Naive B cell (primary cell): ENCODE measurements at regions not wholly inside any gene's neighbourhood (a gene's known extent, or its start where the extent isn't known, plus 50 kb on each side); places are given as distances from the start of the nearest gene placed in this dataset.

Experiments
- ATAC-seq, 2 donors: fragments of 150-1000 bp; cut with Tn5 transposase; 2 replicates each; pipeline ENCODE4 v1.10.0; 2021; ENCODE audit warnings: low read depth in 2 of 2, mild to moderate bottlenecking in 2 of 2, moderate library complexity in 2 of 2
- DNase-seq: peaks from one replicate; pipeline ENCODE4 v3.0.0; 2022
- H3K27ac Mint-ChIP-seq, 6 donors: one replicate each; pipeline ENCODE4 v1.8.0; 2020 to 2022; ENCODE audit warnings: mild to moderate bottlenecking in 6 of 6, mixed read lengths in 6 of 6, moderate library complexity in 5 of 6, inconsistent platforms in 2 of 6
- H3K27me3 Mint-ChIP-seq, 3 donors: one replicate each; pipeline ENCODE4 v1.8.0; 2021 to 2022; ENCODE audit warnings: mixed read lengths in 3 of 3, mild to moderate bottlenecking in 1 of 3
- H3K36me3 Mint-ChIP-seq, 2 donors: one replicate each; pipeline ENCODE4 v1.8.0; 2020 to 2022; ENCODE audit warnings: mixed read lengths in 2 of 2, inconsistent platforms in 1 of 2, mild to moderate bottlenecking in 1 of 2
- H3K4me1 Mint-ChIP-seq, 3 donors: one replicate each; pipeline ENCODE4 v1.8.0; 2020 to 2022; ENCODE audit warnings: mixed read lengths in 3 of 3, inconsistent platforms in 1 of 3, mild to moderate bottlenecking in 1 of 3, moderate library complexity in 1 of 3
- H3K4me3 Mint-ChIP-seq, 8 donors: one replicate each; pipeline ENCODE4 v1.8.0; 2020 to 2022; ENCODE audit warnings: mild to moderate bottlenecking in 8 of 8, mixed read lengths in 8 of 8, moderate library complexity in 8 of 8, inconsistent platforms in 2 of 8
- H3K9me3 Mint-ChIP-seq, 7 donors: one replicate each; pipeline ENCODE4 v1.8.0; 2020 to 2022; ENCODE audit warnings: mixed read lengths in 7 of 7, mild to moderate bottlenecking in 5 of 7, inconsistent platforms in 2 of 7, moderate library complexity in 1 of 7

GRCh38 chr4:8796096-8796495 lies 75.5 kb downstream of the HMX1 start:
- no peak overlapping the region for H3K27ac Mint-ChIP-seq

GRCh38 chr4:8795140-8795539 lies 76.5 kb downstream of the HMX1 start:
- Mint-ChIP-seq H3K36me3 (no peaks in the 10 kb centered on the region), H3K4me1 (no peaks in the 10 kb centered on the region), H3K4me3 (no peak overlapping the region), H3K9me3 (no peaks in the 10 kb centered on the region), H3K27ac (no peak overlapping the region), H3K27me3 (no peaks in the 10 kb centered on the region)
- ATAC-seq (no peak), DNase-seq (no peak)

More at GRCh38 chr4:8796096-8796495, 75.5 kb downstream of the HMX1 start:
- no peaks in the 10 kb centered on the region for H3K27me3 Mint-ChIP-seq
- no peaks in the 10 kb centered on the region for H3K4me1 Mint-ChIP-seq
- ATAC-seq (no peak), DNase-seq (no peak)
- no peaks in the 10 kb centered on the region for H3K36me3 Mint-ChIP-seq
- H3K9me3 Mint-ChIP-seq: no peaks in the 10 kb centered on the region
- H3K4me3 Mint-ChIP-seq: no peak overlapping the region

GRCh38 chr4:8794491-8794890 lies 77.1 kb downstream of the HMX1 start:
- no peaks in the 10 kb centered on the region for H3K36me3 Mint-ChIP-seq
- H3K4me1 Mint-ChIP-seq: no peaks in the 10 kb centered on the region
- H3K27me3 Mint-ChIP-seq: no peaks in the 10 kb centered on the region

GRCh38 chr4:8793571-8794160 lies 78.0 kb downstream of the HMX1 start:
- Mint-ChIP-seq H3K27me3 (no peaks in the 10 kb centered on the region), H3K27ac (no peak overlapping the region), H3K4me3 (no peak overlapping the region), H3K36me3 (no peaks in the 10 kb centered on the region), H3K4me1 (no peaks in the 10 kb centered on the region), H3K9me3 (no peaks in the 10 kb centered on the region)
- ATAC-seq (no peak), DNase-seq (no peak)

More at GRCh38 chr4:8794491-8794890, 77.1 kb downstream of the HMX1 start:
- no peaks in the 10 kb centered on the region for H3K9me3 Mint-ChIP-seq
- DNase-seq (no peak), ATAC-seq (no peak)
- H3K4me3 Mint-ChIP-seq: no peak overlapping the region
- H3K27ac Mint-ChIP-seq: no peak overlapping the region

GRCh38 chr4:8792491-8792890 lies 79.1 kb downstream of the HMX1 start:
- no peak overlapping the region for H3K4me3 Mint-ChIP-seq
- no peaks in the 10 kb centered on the region for H3K36me3 Mint-ChIP-seq
- no peaks in the 10 kb centered on the region for H3K4me1 Mint-ChIP-seq
- no peak for ATAC-seq
- no peak overlapping the region for H3K27ac Mint-ChIP-seq
- peaks cover 0 to 2% (median 0%) of the 10 kb centered on the region in 7 donors for H3K9me3 Mint-ChIP-seq
- DNase-seq: no peak
- no peaks in the 10 kb centered on the region for H3K27me3 Mint-ChIP-seq

- Mint-ChIP-seq H3K27me3 (peaks cover 0 to 8% (median 0%) of the 10 kb centered on the region in 3 donors), H3K36me3 (no peaks in the 10 kb centered on the region), H3K9me3 (peaks cover 0 to 2% (median 0%) of the 10 kb centered on the region in 7 donors), H3K4me3 (no peak overlapping the region), H3K4me1 (no peaks in the 10 kb centered on the region), H3K27ac (no peak overlapping the region)
- ATAC-seq (no peak), DNase-seq (no peak)
Observed at GRCh38 chr4:8791609-8792008, 80.0 kb downstream of the HMX1 start.

GRCh38 chr4:8790749-8791148 lies 80.9 kb downstream of the HMX1 start:
- H3K27me3 Mint-ChIP-seq: peaks cover 0 to 9% (median 0%) of the 10 kb centered on the region in 3 donors
- DNase-seq (no peak), ATAC-seq (no peak)
- no peak overlapping the region for H3K27ac Mint-ChIP-seq
- H3K36me3 Mint-ChIP-seq: no peaks in the 10 kb centered on the region
- no peak overlapping the region for H3K4me3 Mint-ChIP-seq
- H3K9me3 Mint-ChIP-seq: peaks cover 0 to 2% (median 0%) of the 10 kb centered on the region in 7 donors
- no peaks in the 10 kb centered on the region for H3K4me1 Mint-ChIP-seq

GRCh38 chr4:8788174-8788573 lies 83.5 kb downstream of the HMX1 start:
- Mint-ChIP-seq H3K36me3 (no peaks in the 10 kb centered on the region), H3K4me1 (no peaks in the 10 kb centered on the region), H3K9me3 (peaks cover 0 to 2% (median 0%) of the 10 kb centered on the region in 7 donors), H3K27me3 (peaks cover 0 to 9% (median 0%) of the 10 kb centered on the region in 3 donors), H3K4me3 (no peak overlapping the region), H3K27ac (no peak overlapping the region)
- no peak for DNase-seq
- ATAC-seq: no peak

- Mint-ChIP-seq H3K4me1 (no peaks in the 10 kb centered on the region), H3K27me3 (peaks cover 0 to 9% (median 0%) of the 10 kb centered on the region in 3 donors), H3K27ac (no peak overlapping the region), H3K9me3 (peaks cover 0 to 2% (median 0%) of the 10 kb centered on the region in 7 donors), H3K36me3 (no peaks in the 10 kb centered on the region), H3K4me3 (no peak overlapping the region)
- DNase-seq (no peak), ATAC-seq (no peak)
Observed at GRCh38 chr4:8786166-8786565, 85.5 kb downstream of the HMX1 start.

GRCh38 chr4:8785656-8786142 lies 85.9 kb downstream of the HMX1 start:
- peaks cover 0 to 2% (median 0%) of the 10 kb centered on the region in 7 donors for H3K9me3 Mint-ChIP-seq
- H3K27me3 Mint-ChIP-seq: peaks cover 0 to 9% (median 0%) of the 10 kb centered on the region in 3 donors
- ATAC-seq (no peak), DNase-seq (no peak)
- H3K36me3 Mint-ChIP-seq: no peaks in the 10 kb centered on the region
- H3K27ac Mint-ChIP-seq: no peak overlapping the region
- no peaks in the 10 kb centered on the region for H3K4me1 Mint-ChIP-seq
- H3K4me3 Mint-ChIP-seq: no peak overlapping the region

- Mint-ChIP-seq H3K4me1 (no peaks in the 10 kb centered on the region), H3K4me3 (no peak overlapping the region), H3K9me3 (peaks cover 0 to 2% (median 0%) of the 10 kb centered on the region in 7 donors), H3K36me3 (no peaks in the 10 kb centered on the region), H3K27me3 (peaks cover 0 to 9% (median 0%) of the 10 kb centered on the region in 3 donors), H3K27ac (no peak overlapping the region)
- ATAC-seq (no peak), DNase-seq (no peak)
Observed at GRCh38 chr4:8783736-8784135, 87.9 kb downstream of the HMX1 start.

GRCh38 chr4:8782135-8782534 lies 89.5 kb downstream of the HMX1 start:
- DNase-seq (no peak), ATAC-seq (no peak)
- Mint-ChIP-seq H3K27me3 (peaks cover 0 to 7% (median 0%) of the 10 kb centered on the region in 3 donors), H3K9me3 (no peaks in the 10 kb centered on the region), H3K4me3 (no peak overlapping the region), H3K27ac (no peak overlapping the region), H3K4me1 (no peaks in the 10 kb centered on the region), H3K36me3 (no peaks in the 10 kb centered on the region)

- Mint-ChIP-seq H3K9me3 (no peaks in the 10 kb centered on the region), H3K4me1 (no peaks in the 10 kb centered on the region), H3K27me3 (peaks cover 0 to 2% (median 0%) of the 10 kb centered on the region in 3 donors), H3K4me3 (no peak overlapping the region), H3K36me3 (no peaks in the 10 kb centered on the region), H3K27ac (no peak overlapping the region)
- ATAC-seq: no peak
- no peak for DNase-seq
Observed at GRCh38 chr4:8781641-8782040, 90.0 kb downstream of the HMX1 start.

GRCh38 chr4:8780596-8781368 lies 90.9 kb downstream of the HMX1 start:
- DNase-seq (no peak), ATAC-seq (no peak)
- no peak overlapping the region for H3K4me3 Mint-ChIP-seq
- H3K9me3 Mint-ChIP-seq: no peaks in the 10 kb centered on the region
- no peaks in the 10 kb centered on the region for H3K36me3 Mint-ChIP-seq
- H3K4me1 Mint-ChIP-seq: no peaks in the 10 kb centered on the region
- H3K27me3 Mint-ChIP-seq: no peaks in the 10 kb centered on the region
- H3K27ac Mint-ChIP-seq: no peak overlapping the region
